ENCODE measurements at regions not wholly inside any gene's neighbourhood (a gene's known extent, or its start where the extent isn't known, plus 50 kb on each side); places are given as distances from the start of the nearest gene placed in this dataset.
"Not testable (repeated sequence)": the region's sequence is repeated elsewhere in the genome, so short reads cannot be mapped to it uniquely, and the experiment has no call there.

- Histone ChIP-seq H3K4me1 (ENCODE audit: control insufficient read depth in 1 of 2, insufficient read depth in 2 of 2, low read length in 2 of 2) (no peaks in the 10 kb centered on the region), H3K9me3 (ENCODE audit: control insufficient read depth, low read length) (no peaks in the 10 kb centered on the region), H3K4me3 (ENCODE audit: low read length in 2 of 2) (no peak overlapping the region), H3K36me3 (ENCODE audit: control insufficient read depth in 1 of 2, insufficient read depth in 2 of 2, low read length in 1 of 2) (no peaks in the 10 kb centered on the region), H3K27ac (ENCODE audit: low read depth in 1 of 2, low read length in 2 of 2) (no peak overlapping the region), H3K27me3 (ENCODE audit: control insufficient read depth in 1 of 2, insufficient read depth in 2 of 2, low read length in 1 of 2) (no peaks in the 10 kb centered on the region)
- no peak for DNase-seq
- no peak for ATAC-seq (ENCODE audit: low FRiP score)
- intact Hi-C loops (cut with DNase I): no loop called here
Observed at GRCh38 chr16:21339941-21340340, 61.9 kb upstream of the CRYM start.

GRCh38 chr16:21339269-21339641, 61.2 kb upstream of the CRYM start:
- intact Hi-C loops (cut with DNase I): no loop called here
- DNase-seq (no peak), ATAC-seq (ENCODE audit: low FRiP score) (no peak)
- H3K27me3 ChIP-seq (ENCODE audit: control insufficient read depth in 1 of 2, insufficient read depth in 2 of 2, low read length in 1 of 2): no peaks in the 10 kb centered on the region
- H3K4me1 ChIP-seq (ENCODE audit: control insufficient read depth in 1 of 2, insufficient read depth in 2 of 2, low read length in 2 of 2): no peaks in the 10 kb centered on the region
- no peaks in the 10 kb centered on the region for H3K36me3 ChIP-seq (ENCODE audit: control insufficient read depth in 1 of 2, insufficient read depth in 2 of 2, low read length in 1 of 2)
- H3K27ac ChIP-seq (ENCODE audit: low read depth in 1 of 2, low read length in 2 of 2): no peak overlapping the region
- no peak overlapping the region for H3K4me3 ChIP-seq (ENCODE audit: low read length in 2 of 2)
- H3K9me3 ChIP-seq (ENCODE audit: control insufficient read depth, low read length): no peaks in the 10 kb centered on the region
- WGBS, 2 donors: 76 to 79% methylated on average over 4 of the region's 4 CpGs

DNA sequence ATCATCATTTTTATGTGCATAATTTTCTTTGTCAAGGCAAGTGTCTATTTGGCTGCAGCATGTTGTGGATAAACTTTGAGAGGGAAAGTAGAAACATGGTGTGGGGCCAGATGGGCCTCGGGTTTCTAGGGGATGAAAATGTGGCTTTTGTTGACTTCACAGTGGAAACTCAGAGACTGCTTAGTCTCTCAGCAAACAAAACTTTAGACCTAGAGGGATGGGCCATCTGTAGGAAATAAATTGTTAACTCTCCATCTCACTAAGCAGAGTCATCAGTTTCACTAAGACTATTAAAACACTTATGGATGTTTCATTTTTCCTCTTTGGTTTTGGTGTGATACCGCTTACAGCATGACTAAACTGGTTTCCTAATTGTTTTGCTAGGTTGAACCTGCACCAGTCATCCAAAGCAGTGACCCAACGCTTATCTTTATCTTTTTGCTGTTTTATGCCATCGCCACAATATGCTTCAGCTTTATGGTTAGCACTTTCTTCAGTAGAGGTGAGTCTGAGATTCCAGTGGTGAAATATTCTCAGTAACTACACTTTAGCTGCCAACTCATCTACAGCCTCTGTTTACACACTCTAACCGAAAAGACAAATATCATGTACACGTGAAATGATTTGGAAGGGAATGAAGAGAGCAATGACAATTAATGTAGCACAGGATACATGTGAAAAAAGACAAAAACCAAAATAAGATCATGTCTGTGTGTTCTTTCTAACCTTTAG, 60.6 kb upstream of the CRYM start:
- ATAC-seq (ENCODE audit: low FRiP score) (no peak), DNase-seq (no peak)
- Histone ChIP-seq H3K36me3 (ENCODE audit: control insufficient read depth in 1 of 2, insufficient read depth in 2 of 2, low read length in 1 of 2) (no peaks in the 10 kb centered on the region), H3K9me3 (ENCODE audit: control insufficient read depth, low read length) (no peaks in the 10 kb centered on the region), H3K4me3 (ENCODE audit: low read length in 2 of 2) (no peak overlapping the region), H3K27ac (ENCODE audit: low read depth in 1 of 2, low read length in 2 of 2) (no peak overlapping the region), H3K27me3 (ENCODE audit: control insufficient read depth in 1 of 2, insufficient read depth in 2 of 2, low read length in 1 of 2) (no peaks in the 10 kb centered on the region), H3K4me1 (ENCODE audit: control insufficient read depth in 1 of 2, insufficient read depth in 2 of 2, low read length in 2 of 2) (no peaks in the 10 kb centered on the region)
- 83 to 90% methylated on average over 6 of the region's 6 CpGs for WGBS, 2 donors
- intact Hi-C loops (cut with DNase I): no loop called here

- H3K27me3 ChIP-seq (ENCODE audit: control insufficient read depth in 1 of 2, insufficient read depth in 2 of 2, low read length in 1 of 2): no peaks in the 10 kb centered on the region
- no peak for DNase-seq
- no peak overlapping the region for H3K4me3 ChIP-seq (ENCODE audit: low read length in 2 of 2)
- WGBS, 2 donors: 80 to 90% methylated on average over 2 of the region's 2 CpGs
- ATAC-seq (ENCODE audit: low FRiP score): no peak
- no peaks in the 10 kb centered on the region for H3K36me3 ChIP-seq (ENCODE audit: control insufficient read depth in 1 of 2, insufficient read depth in 2 of 2, low read length in 1 of 2)
- H3K9me3 ChIP-seq (ENCODE audit: control insufficient read depth, low read length): no peaks in the 10 kb centered on the region
- no peaks in the 10 kb centered on the region for H3K4me1 ChIP-seq (ENCODE audit: control insufficient read depth in 1 of 2, insufficient read depth in 2 of 2, low read length in 2 of 2)
- intact Hi-C loops (cut with DNase I): no loop called here
- no peak overlapping the region for H3K27ac ChIP-seq (ENCODE audit: low read depth in 1 of 2, low read length in 2 of 2)
Observed at GRCh38 chr16:21336231-21336630, 58.1 kb upstream of the CRYM start.

DNA sequence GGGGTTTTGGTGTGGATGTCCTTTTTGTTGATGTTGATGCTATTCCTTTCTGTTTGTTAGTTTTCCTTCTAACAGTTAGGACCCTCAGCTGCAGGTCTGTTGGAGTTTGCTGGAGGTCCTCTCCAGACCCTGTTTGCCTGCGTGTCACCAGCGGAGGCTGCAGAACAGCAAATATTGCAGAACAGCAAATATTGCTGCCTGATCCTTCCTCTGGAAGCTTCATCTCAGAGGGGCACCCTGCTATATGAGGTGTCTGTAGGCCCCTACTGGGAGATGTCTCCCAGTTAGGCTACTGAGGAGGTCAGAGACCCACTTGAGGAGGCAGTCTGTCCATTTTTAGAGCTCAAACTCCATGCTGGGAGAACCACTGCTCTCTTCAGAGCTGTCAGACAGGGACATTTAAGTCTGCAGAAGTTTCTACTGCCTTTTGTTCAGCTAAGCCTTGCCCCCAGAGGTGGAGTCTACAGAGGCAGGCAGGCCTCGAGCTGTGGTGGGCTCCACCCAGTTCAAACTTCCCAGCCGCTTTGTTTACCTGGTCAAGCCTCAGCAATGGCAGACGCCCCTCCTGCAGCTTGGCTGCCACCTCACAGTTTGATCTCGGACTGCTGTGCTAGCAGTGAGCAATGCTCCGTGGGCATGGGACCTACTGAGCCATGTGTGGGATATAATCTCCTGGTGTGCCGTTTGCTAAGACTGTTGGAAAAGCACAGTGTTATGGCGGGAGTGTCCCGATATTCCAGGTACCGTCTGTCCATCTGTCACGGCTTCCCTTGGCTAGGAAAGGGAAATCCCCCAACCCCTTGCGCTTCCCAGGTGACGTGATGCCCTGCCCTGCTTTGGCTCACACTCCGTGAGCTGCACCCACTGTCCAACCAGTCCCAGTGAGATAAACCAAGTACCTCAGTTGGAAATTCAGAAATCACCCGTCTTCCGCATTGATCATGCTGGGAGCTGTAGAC, 56.4 kb upstream of the CRYM start:
- ATAC-seq (ENCODE audit: low FRiP score); H3K27ac ChIP-seq (ENCODE audit: low read depth in 1 of 2, low read length in 2 of 2); intact Hi-C loops (cut with DNase I); H3K27me3 ChIP-seq (ENCODE audit: control insufficient read depth in 1 of 2, insufficient read depth in 2 of 2, low read length in 1 of 2); H3K36me3 ChIP-seq (ENCODE audit: control insufficient read depth in 1 of 2, insufficient read depth in 2 of 2, low read length in 1 of 2); H3K4me1 ChIP-seq (ENCODE audit: control insufficient read depth in 1 of 2, insufficient read depth in 2 of 2, low read length in 2 of 2); H3K4me3 ChIP-seq (ENCODE audit: low read length in 2 of 2); H3K9me3 ChIP-seq (ENCODE audit: control insufficient read depth, low read length); DNase-seq: not testable (repeated sequence)
- WGBS, 2 donors: 88 to 91% methylated on average over 17 of the region's 17 CpGs

- ATAC-seq (ENCODE audit: low FRiP score); H3K9me3 ChIP-seq (ENCODE audit: control insufficient read depth, low read length); DNase-seq; H3K36me3 ChIP-seq (ENCODE audit: control insufficient read depth in 1 of 2, insufficient read depth in 2 of 2, low read length in 1 of 2); H3K27me3 ChIP-seq (ENCODE audit: control insufficient read depth in 1 of 2, insufficient read depth in 2 of 2, low read length in 1 of 2); H3K4me3 ChIP-seq (ENCODE audit: low read length in 2 of 2); H3K4me1 ChIP-seq (ENCODE audit: control insufficient read depth in 1 of 2, insufficient read depth in 2 of 2, low read length in 2 of 2); H3K27ac ChIP-seq (ENCODE audit: low read depth in 1 of 2, low read length in 2 of 2); intact Hi-C loops (cut with DNase I): not testable (repeated sequence)
- WGBS, 2 donors: 90 to 91% methylated on average over 11 of the region's 11 CpGs
Observed at GRCh38 chr16:21333683-21334082, 55.6 kb upstream of the CRYM start.

Measured in aorta (tissue), 5 donors.